Inflammatory macrophage treated with lipopolysaccharide for 1 hour (primary cell): ENCODE measurements at regions not wholly inside any gene's neighbourhood (a gene's known extent, or its start where the extent isn't known, plus 50 kb on each side); places are given as distances from the start of the nearest gene placed in this dataset.
"Not testable (repeated sequence)": the region's sequence is repeated elsewhere in the genome, so short reads cannot be mapped to it uniquely, and the experiment has no call there.

Experiments
- DNase-seq, 2 donors: peaks; one replicate each; pipeline ENCODE4 v3.0.0-alpha.2; 2020 to 2022

GRCh38 chr12:124705545-124706138, 138.2 kb upstream of the NCOR2 start:
- DNase-seq = no peak

- DNase-seq = no peak
Measured at GRCh38 chr12:124704619-124705018, 137.2 kb upstream of the NCOR2 start.

GRCh38 chr12:124703856-124704255, 136.4 kb upstream of the NCOR2 start:
- DNase-seq = no peak

- no peak for DNase-seq
Measured at GRCh38 chr12:124702736-124703135, 135.3 kb upstream of the NCOR2 start.

GRCh38 chr12:124700810-124701592, 133.6 kb upstream of the NCOR2 start:
- no peak for DNase-seq

GRCh38 chr12:124699909-124700308, 132.5 kb upstream of the NCOR2 start:
- DNase-seq = no peak

GRCh38 chr12:124698998-124699305, 131.5 kb upstream of the NCOR2 start:
- DNase-seq = no peak

- DNase-seq = no peak
Measured at GRCh38 chr12:124698211-124698997, 131.0 kb upstream of the NCOR2 start.

GRCh38 chr12:124697722-124698121, 130.3 kb upstream of the NCOR2 start:
- DNase-seq = not testable (repeated sequence)

GRCh38 chr12:124696693-124697476, 129.5 kb upstream of the NCOR2 start:
- no peak for DNase-seq

GRCh38 chr12:124695861-124696260, 128.4 kb upstream of the NCOR2 start:
- DNase-seq = no peak

GRCh38 chr12:124694846-124695497, 127.6 kb upstream of the NCOR2 start:
- DNase-seq = no peak

- peak in 1 of 2 donors; percentile 39 for DNase-seq
Measured at GRCh38 chr12:124694250-124694649, 126.8 kb upstream of the NCOR2 start.

- no peak for DNase-seq
Measured at GRCh38 chr12:124693111-124693723, 125.8 kb upstream of the NCOR2 start.

- no peak for DNase-seq
Measured at GRCh38 chr12:124692443-124692842, 125.0 kb upstream of the NCOR2 start.

GRCh38 chr12:124691429-124691828, 124.0 kb upstream of the NCOR2 start:
- DNase-seq = no peak

- peak; percentile 63 to 66 for DNase-seq
Measured at GRCh38 chr12:124689631-124690030, 122.2 kb upstream of the NCOR2 start.

GRCh38 chr12:124688356-124688992, 121.1 kb upstream of the NCOR2 start:
- DNase-seq = no peak

- DNase-seq = no peak
Measured at GRCh38 chr12:124687917-124688316, 120.5 kb upstream of the NCOR2 start.

GRCh38 chr12:124687174-124687902, 119.9 kb upstream of the NCOR2 start:
- DNase-seq = no peak
